ENCODE measurements at regions not wholly inside any gene's neighbourhood (a gene's known extent, or its start where the extent isn't known, plus 50 kb on each side); places are given as distances from the start of the nearest gene placed in this dataset.

GRCh38 chr2:104703669-104704068 is 150.2 kb upstream of the POU3F3 start:
- Mint-ChIP-seq H3K27ac (no peak overlapping the region), H3K4me1 (ENCODE audit: low read depth) (no peaks in the 10 kb centered on the region)

GRCh38 chr2:104704496-104705245 is 149.2 kb upstream of the POU3F3 start:
- Mint-ChIP-seq H3K27me3 (no peaks in the 10 kb centered on the region), H3K36me3 (ENCODE audit: low read depth) (no peaks in the 10 kb centered on the region), H3K9me3 (no peaks in the 10 kb centered on the region), H3K4me1 (ENCODE audit: low read depth) (no peaks in the 10 kb centered on the region), H3K4me3 (no peak overlapping the region), H3K27ac (no peak overlapping the region)
- intact Hi-C loops (cut with micrococcal nuclease) = no loop called here

More at GRCh38 chr2:104703669-104704068, 150.2 kb upstream of the POU3F3 start:
- H3K4me3 Mint-ChIP-seq = no peak overlapping the region
- no peaks in the 10 kb centered on the region for H3K9me3 Mint-ChIP-seq
- H3K27me3 Mint-ChIP-seq = no peaks in the 10 kb centered on the region
- intact Hi-C loops (cut with micrococcal nuclease) = no loop called here
- no peaks in the 10 kb centered on the region for H3K36me3 Mint-ChIP-seq (ENCODE audit: low read depth)

DNA sequence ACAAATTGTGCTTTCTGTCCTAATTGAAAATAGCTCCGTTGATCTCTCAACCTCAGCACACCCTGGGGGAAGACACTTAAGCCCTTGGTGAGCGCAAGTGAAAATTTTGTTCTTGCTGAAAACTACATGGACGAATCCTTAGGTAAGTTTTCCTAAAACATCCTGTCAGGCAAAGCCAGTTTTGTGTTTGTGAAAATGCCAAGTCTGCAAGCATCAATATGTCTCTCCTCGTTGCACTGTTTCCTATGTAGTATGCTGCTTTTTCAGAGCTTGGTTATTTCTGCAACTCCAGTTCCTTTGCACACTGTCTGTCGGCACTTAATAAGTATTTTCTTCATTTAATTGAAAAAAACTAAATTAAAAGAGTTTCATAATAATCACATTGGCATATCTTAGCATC is 146.9 kb upstream of the POU3F3 start:
- Mint-ChIP-seq H3K27me3 (no peaks in the 10 kb centered on the region), H3K4me1 (ENCODE audit: low read depth) (peaks cover 5% of the 10 kb centered on the region)

DNA sequence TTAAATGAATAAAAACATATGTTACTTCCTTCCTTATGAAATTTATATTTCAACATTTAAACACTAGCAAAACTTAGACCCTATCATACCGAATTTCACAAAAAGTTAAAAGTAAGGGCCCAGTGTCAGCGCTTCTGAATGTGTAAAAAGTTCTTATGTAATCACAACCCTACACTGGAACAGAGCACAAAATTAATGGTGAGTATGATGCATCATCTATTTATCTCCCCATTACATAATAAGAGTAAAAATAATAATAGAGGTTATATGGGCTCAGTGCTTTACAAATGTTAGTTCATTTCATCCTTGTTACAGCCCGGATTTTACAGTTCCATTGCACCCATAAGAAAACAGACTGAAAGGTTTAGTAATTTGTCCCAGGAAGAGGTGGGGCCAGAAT is 144.9 kb upstream of the POU3F3 start:
- Mint-ChIP-seq H3K9me3 (no peaks in the 10 kb centered on the region), H3K4me1 (ENCODE audit: low read depth) (peaks cover 5% of the 10 kb centered on the region), H3K36me3 (ENCODE audit: low read depth) (no peaks in the 10 kb centered on the region), H3K4me3 (no peak overlapping the region), H3K27ac (no peak overlapping the region), H3K27me3 (no peaks in the 10 kb centered on the region)
- intact Hi-C loops (cut with micrococcal nuclease) = no loop called here

More for the DNA sequence above, 146.9 kb upstream of the POU3F3 start:
- no peak overlapping the region for H3K27ac Mint-ChIP-seq
- intact Hi-C loops (cut with micrococcal nuclease) = no loop called here
- H3K4me3 Mint-ChIP-seq = no peak overlapping the region
- H3K9me3 Mint-ChIP-seq = no peaks in the 10 kb centered on the region
- H3K36me3 Mint-ChIP-seq (ENCODE audit: low read depth) = no peaks in the 10 kb centered on the region

DNA sequence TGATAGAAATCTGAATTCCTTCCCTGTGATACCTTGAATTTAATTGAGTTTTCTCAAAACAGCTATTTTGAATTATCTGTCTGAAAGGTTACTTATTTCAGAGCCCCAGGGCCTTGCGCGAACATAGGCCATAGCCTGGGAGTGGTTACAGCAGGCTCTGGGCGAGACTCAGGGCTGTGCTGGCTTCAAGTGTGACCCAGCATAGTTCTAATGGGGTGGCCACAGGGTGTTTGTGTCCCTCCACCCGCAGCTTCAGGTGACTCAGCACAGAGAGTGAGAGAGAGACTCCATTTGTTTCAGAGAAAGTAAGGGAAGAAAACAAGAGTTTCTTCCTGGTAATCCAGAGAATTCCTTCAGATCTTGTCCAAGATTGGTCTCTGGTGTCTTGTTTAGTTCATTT is 137.9 kb upstream of the POU3F3 start:
- Mint-ChIP-seq H3K9me3 (no peaks in the 10 kb centered on the region), H3K4me3 (no peak overlapping the region), H3K27ac (no peak overlapping the region), H3K36me3 (ENCODE audit: low read depth) (no peaks in the 10 kb centered on the region), H3K4me1 (ENCODE audit: low read depth) (peaks cover 3% of the 10 kb centered on the region), H3K27me3 (no peaks in the 10 kb centered on the region)
- intact Hi-C loops (cut with micrococcal nuclease) = no loop called here

GRCh38 chr2:104733226-104733943 is 120.5 kb upstream of the POU3F3 start:
- Mint-ChIP-seq H3K27me3 (no peaks in the 10 kb centered on the region), H3K27ac (no peak overlapping the region), H3K4me1 (ENCODE audit: low read depth) (peaks cover 12% of the 10 kb centered on the region), H3K36me3 (ENCODE audit: low read depth) (no peaks in the 10 kb centered on the region), H3K9me3 (peaks cover 11% of the 10 kb centered on the region), H3K4me3 (no peak overlapping the region)
- intact Hi-C loops (cut with micrococcal nuclease) = no loop called here

GRCh38 chr2:104734937-104735586 is 118.9 kb upstream of the POU3F3 start:
- peaks cover 11% of the 10 kb centered on the region for H3K9me3 Mint-ChIP-seq
- intact Hi-C loops (cut with micrococcal nuclease) = no loop called here
- H3K36me3 Mint-ChIP-seq (ENCODE audit: low read depth) = no peaks in the 10 kb centered on the region
- no peak overlapping the region for H3K4me3 Mint-ChIP-seq
- no peak overlapping the region for H3K27ac Mint-ChIP-seq
- peaks cover 12% of the 10 kb centered on the region for H3K4me1 Mint-ChIP-seq (ENCODE audit: low read depth)
- no peaks in the 10 kb centered on the region for H3K27me3 Mint-ChIP-seq

- no peak overlapping the region for H3K4me3 Mint-ChIP-seq
- no peak overlapping the region for H3K27ac Mint-ChIP-seq
- H3K36me3 Mint-ChIP-seq (ENCODE audit: low read depth) = no peaks in the 10 kb centered on the region
- H3K27me3 Mint-ChIP-seq = no peaks in the 10 kb centered on the region
- intact Hi-C loops (cut with micrococcal nuclease) = no loop called here
- H3K9me3 Mint-ChIP-seq = peaks cover 3% of the 10 kb centered on the region
- peaks cover 12% of the 10 kb centered on the region for H3K4me1 Mint-ChIP-seq (ENCODE audit: low read depth)
These were observed 117.9 kb upstream of the POU3F3 start for GRCh38 chr2:104736026-104736425.

DNA sequence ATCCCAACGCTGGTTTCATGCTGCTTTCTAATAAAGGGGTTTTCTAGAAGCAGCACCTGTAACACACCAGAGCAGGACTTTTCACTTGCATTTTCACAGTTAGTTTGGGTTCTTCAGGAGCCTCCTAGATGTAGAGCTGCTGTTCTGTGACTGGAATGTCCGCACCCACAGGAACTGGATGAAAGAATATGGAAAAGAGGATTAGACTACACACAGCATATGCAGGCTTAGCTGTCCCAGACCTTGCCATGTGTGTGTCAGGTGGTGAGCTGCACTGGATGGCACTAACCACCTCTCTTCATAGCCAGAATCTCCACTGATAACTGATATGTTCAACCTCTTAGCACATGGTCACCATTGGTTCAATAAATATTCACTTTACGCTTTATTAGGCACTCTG is 112.1 kb upstream of the POU3F3 start:
- H3K4me3 Mint-ChIP-seq = no peak overlapping the region
- H3K4me1 Mint-ChIP-seq (ENCODE audit: low read depth) = no peaks in the 10 kb centered on the region
- H3K27me3 Mint-ChIP-seq = peaks cover 4% of the 10 kb centered on the region
- no peaks in the 10 kb centered on the region for H3K36me3 Mint-ChIP-seq (ENCODE audit: low read depth)
- H3K27ac Mint-ChIP-seq = no peak overlapping the region
- intact Hi-C loops (cut with micrococcal nuclease) = no loop called here
- no peaks in the 10 kb centered on the region for H3K9me3 Mint-ChIP-seq

- H3K27me3 Mint-ChIP-seq = peaks cover 4% of the 10 kb centered on the region
- H3K36me3 Mint-ChIP-seq (ENCODE audit: low read depth) = no peaks in the 10 kb centered on the region
- no peaks in the 10 kb centered on the region for H3K9me3 Mint-ChIP-seq
- H3K4me3 Mint-ChIP-seq = no peak overlapping the region
- no peaks in the 10 kb centered on the region for H3K4me1 Mint-ChIP-seq (ENCODE audit: low read depth)
- H3K27ac Mint-ChIP-seq = no peak overlapping the region
- intact Hi-C loops (cut with micrococcal nuclease) = no loop called here
These were observed 109.4 kb upstream of the POU3F3 start for GRCh38 chr2:104744537-104744936.

DNA sequence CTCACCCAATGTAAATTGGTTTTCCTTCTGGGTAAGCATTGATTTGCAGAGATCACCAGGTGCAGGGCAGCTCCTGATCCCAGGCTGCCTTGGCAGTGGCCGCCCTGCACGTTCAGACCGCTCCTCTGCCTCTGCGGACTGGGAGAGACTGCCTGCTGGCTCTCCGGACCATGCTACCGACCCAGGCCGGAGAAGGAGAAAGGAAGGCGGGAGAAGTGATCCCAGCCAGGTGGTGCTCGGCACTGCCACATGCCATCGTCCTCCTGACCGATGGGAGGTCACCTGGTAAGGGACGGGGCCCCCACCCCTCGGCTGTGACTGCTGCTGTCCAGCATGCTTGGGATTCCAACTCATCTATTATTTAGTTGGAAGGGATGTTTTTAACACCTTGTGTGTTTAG is 108.1 kb upstream of the POU3F3 start:
- peaks cover 6% of the 10 kb centered on the region for H3K4me1 Mint-ChIP-seq (ENCODE audit: low read depth)
- H3K27ac Mint-ChIP-seq = no peak overlapping the region
- peaks cover 11% of the 10 kb centered on the region for H3K27me3 Mint-ChIP-seq
- intact Hi-C loops (cut with micrococcal nuclease) = no loop called here
- H3K9me3 Mint-ChIP-seq = no peaks in the 10 kb centered on the region
- H3K36me3 Mint-ChIP-seq (ENCODE audit: low read depth) = no peaks in the 10 kb centered on the region
- H3K4me3 Mint-ChIP-seq = no peak overlapping the region

- intact Hi-C loops (cut with micrococcal nuclease) = no loop called here
These were observed 107.6 kb upstream of the POU3F3 start for GRCh38 chr2:104746299-104746698.

GRCh38 chr2:104746858-104747257 is 107.1 kb upstream of the POU3F3 start:
- Mint-ChIP-seq H3K9me3 (no peaks in the 10 kb centered on the region), H3K36me3 (ENCODE audit: low read depth) (no peaks in the 10 kb centered on the region), H3K27me3 (peaks cover 11% of the 10 kb centered on the region), H3K27ac (no peak overlapping the region), H3K4me3 (no peak overlapping the region), H3K4me1 (ENCODE audit: low read depth) (peaks cover 9% of the 10 kb centered on the region)
- intact Hi-C loops (cut with micrococcal nuclease) = no loop called here

More at GRCh38 chr2:104746299-104746698, 107.6 kb upstream of the POU3F3 start:
- Mint-ChIP-seq H3K9me3 (no peaks in the 10 kb centered on the region), H3K36me3 (ENCODE audit: low read depth) (no peaks in the 10 kb centered on the region), H3K27ac (no peak overlapping the region), H3K4me1 (ENCODE audit: low read depth) (peaks cover 6% of the 10 kb centered on the region), H3K4me3 (no peak overlapping the region), H3K27me3 (peaks cover 11% of the 10 kb centered on the region)

DNA sequence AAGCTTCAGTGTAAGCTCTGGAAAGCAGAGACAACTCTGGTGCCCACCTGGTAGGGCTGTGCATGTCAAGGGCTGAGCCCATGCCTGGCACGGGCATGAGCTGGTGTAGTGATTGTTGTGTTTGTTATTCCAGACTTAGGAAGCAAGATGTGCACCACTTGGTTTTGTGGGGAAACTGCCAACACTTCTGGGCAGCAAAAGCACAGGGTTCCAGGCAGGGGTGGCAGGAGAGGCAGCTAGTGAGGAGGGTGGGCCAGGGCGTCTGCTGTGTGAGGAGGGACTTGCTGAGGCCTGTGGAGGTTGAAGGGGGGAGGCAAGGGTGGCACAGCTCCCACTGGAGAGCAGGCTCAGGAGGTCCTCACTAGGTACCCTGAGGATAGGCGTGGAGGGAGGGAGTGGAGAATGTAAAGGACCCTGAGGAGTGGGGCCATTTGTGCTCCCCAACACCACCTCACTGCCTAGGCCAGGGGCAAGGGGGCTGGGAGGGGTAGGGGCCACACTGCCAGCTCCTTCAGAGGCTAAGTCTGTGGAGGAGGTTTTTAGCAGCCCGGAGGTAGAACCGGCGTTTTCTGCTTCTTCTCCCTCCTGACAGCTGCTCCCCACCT is 104.0 kb upstream of the POU3F3 start:
- intact Hi-C loops (cut with micrococcal nuclease) = no loop called here
- H3K9me3 Mint-ChIP-seq = no peaks in the 10 kb centered on the region
- no peak overlapping the region for H3K4me3 Mint-ChIP-seq
- H3K36me3 Mint-ChIP-seq (ENCODE audit: low read depth) = no peaks in the 10 kb centered on the region
- H3K27me3 Mint-ChIP-seq = peaks cover 9% of the 10 kb centered on the region
- no peak overlapping the region for H3K27ac Mint-ChIP-seq
- H3K4me1 Mint-ChIP-seq (ENCODE audit: low read depth) = peaks cover 32% of the 10 kb centered on the region

Data from dendritic cell treated with granulocyte-macrophage colony-stimulating factor and Interleukin-4, amounts not matched to agents 40 ng/mL and 50 ng/mL, for 4 days (primary cell).